OCI-LY7 (cell line): ENCODE measurements at regions not wholly inside any gene's neighbourhood (a gene's known extent, or its start where the extent isn't known, plus 50 kb on each side); places are given as distances from the start of the nearest gene placed in this dataset.

ENCODE experiments used
- CTCF ChIP-seq: fragments of 200-600 bp; sonication (generic); conservative IDR thresholded peaks from 2 replicates; pipeline ENCODE4 v1.5.1; 2014; ENCODE audit warnings: mild to moderate bottlenecking, antibody characterized with exemption, low read length, moderate library complexity, mixed read lengths
- EZH2phosphoT487 ChIP-seq: fragments of 200-600 bp; sonication (generic); IDR thresholded peaks from 2 replicates; pipeline ENCODE4 v1.6.1; 2018; ENCODE audit warnings: low read depth, borderline replicate concordance, mild to moderate bottlenecking, mixed run types, antibody characterized with exemption, low read length, moderate library complexity, mixed read lengths

DNA sequence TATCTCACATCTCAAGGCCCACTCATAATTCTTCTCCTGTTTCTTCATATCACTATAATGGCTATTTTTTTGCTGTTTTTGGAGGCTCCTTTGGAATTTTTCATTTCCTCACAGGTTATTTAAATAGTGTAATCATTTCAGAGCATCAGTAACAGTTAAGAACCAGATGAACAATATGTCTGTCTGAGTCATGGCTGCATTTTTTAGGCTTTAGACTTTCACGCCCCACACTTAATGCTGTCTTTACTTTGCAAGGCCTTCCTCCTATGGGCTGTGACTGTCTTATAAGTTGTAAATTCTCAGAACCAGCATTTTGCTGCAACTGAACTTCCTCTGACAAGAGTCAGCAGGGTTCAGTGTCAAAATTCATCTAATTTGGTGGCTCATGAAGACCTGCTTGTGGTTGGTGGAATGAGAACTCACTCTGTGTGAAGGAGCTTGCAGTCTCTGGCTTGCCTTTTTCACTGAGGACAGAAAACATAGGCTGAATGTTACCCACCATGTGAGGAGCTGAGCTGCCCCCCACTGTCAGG is 56.1 kb upstream of the NLGN4Y start:
- TF ChIP-seq CTCF (no peak), EZH2phosphoT487 (no peak)
